ENCODE measurements at regions not wholly inside any gene's neighbourhood (a gene's known extent, or its start where the extent isn't known, plus 50 kb on each side); places are given as distances from the start of the nearest gene placed in this dataset.

DNA sequence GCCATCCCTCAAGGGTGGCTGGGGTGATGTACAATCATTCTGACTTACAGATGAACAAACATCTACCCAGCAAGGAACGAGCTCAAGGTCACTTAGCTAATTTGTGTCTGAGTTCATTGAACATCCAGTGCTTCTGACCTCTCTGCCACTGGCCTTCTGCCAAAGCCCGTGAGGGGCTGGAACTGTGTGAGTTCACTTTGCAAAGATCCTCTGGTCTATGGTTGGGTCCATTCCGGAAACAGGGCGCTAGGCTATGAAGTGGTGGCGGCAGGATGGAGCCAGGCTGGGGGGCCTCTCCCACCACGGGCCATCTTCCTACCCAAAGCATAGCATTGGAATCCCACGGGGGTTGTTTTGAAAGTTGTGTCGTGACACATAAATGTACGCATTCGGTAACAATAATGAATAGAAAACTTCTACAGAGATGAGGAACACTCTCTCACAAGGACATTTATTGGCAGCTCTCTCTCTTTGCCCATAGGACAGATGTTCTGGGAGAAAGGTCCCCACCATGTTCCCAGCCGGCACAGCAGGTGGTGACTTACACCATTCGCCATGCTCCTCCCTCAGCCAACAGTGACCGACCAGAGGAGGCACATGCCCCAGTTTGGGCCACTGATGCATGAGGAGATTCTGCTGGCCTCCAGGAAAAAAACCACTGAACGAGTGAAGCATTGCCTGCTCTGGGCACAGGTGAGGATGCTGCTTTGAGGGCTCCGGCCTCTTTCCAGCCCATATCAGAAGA is 214.7 kb upstream of the CHRNA7 start:
- in situ Hi-C loops (cut with MboI), result no loop called here
- no peak for DNase-seq
- Histone ChIP-seq H3K4me1 (ENCODE audit: insufficient read depth) (no peaks in the 10 kb centered on the region), H3K79me2 (ENCODE audit: insufficient read depth) (no peaks in the 10 kb centered on the region), H3K4me3 (no peak overlapping the region), H4K20me1 (ENCODE audit: insufficient read depth) (no peaks in the 10 kb centered on the region), H3F3A (ENCODE audit: insufficient read depth) (no peaks in the 10 kb centered on the region), H3K27ac (no peak overlapping the region), H2AFZ (no peak overlapping the region), H3K27me3 (replicated peaks; ENCODE audit: insufficient read depth) (no peaks in the 10 kb centered on the region), H3K9me2 (ENCODE audit: insufficient read depth) (no peaks in the 10 kb centered on the region), H3K4me2 (ENCODE audit: unreplicated experiment) (no peak overlapping the region), H3K36me3 (ENCODE audit: low read depth) (no peaks in the 10 kb centered on the region), H3K9ac (no peak overlapping the region), H3K9me3 (ENCODE audit: low read depth) (no peaks in the 10 kb centered on the region)
- 54 to 56% methylated on average over 15 of the region's 15 CpGs for WGBS, 2 experiments (ENCODE audit: low coverage in 1 of 2, low lambda C conversion rate in 2 of 2, missing lambda C conversion rate in 2 of 2)
- no peak for TF ChIP-seq EZH2 (IDR thresholded peaks at IDR 0.05; ENCODE audit: insufficient read depth, poor library complexity, severe bottlenecking)
- TF ChIP-seq EZH2phosphoT487 (IDR thresholded peaks at IDR 0.05; ENCODE audit: insufficient read depth, low read depth), result no peak

DNA sequence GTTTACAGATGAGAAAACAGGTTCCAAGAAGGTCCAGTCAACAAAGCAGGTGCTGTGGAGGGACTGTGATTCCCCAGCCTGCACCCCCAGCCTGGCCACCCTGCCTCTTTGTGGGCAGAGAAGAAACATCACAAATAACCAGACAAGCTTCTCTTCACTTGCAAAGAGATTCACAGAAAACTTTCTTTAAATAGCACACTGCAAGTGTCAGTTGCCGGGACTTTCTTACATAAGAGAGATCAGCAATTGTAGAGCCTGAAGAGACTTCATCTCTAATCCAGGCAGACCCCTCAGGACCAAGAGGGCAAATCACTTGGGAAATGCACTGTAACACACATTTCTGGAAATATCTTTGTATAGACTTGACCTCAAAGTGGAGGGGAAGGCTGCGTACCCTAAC is 207.9 kb upstream of the CHRNA7 start:
- DNase-seq, result no peak
- Histone ChIP-seq H2AFZ (no peak overlapping the region), H3K36me3 (ENCODE audit: low read depth) (no peaks in the 10 kb centered on the region), H3K4me1 (ENCODE audit: insufficient read depth) (no peaks in the 10 kb centered on the region), H3K4me2 (ENCODE audit: unreplicated experiment) (no peak overlapping the region), H3K9me2 (ENCODE audit: insufficient read depth) (no peaks in the 10 kb centered on the region), H3K79me2 (ENCODE audit: insufficient read depth) (no peaks in the 10 kb centered on the region), H3K27ac (no peak overlapping the region), H3K4me3 (no peak overlapping the region), H3F3A (ENCODE audit: insufficient read depth) (no peaks in the 10 kb centered on the region), H3K9ac (no peak overlapping the region), H3K9me3 (ENCODE audit: low read depth) (no peaks in the 10 kb centered on the region), H3K27me3 (replicated peaks; ENCODE audit: insufficient read depth) (no peaks in the 10 kb centered on the region; the same call in 1 of the 2 replicates), H4K20me1 (ENCODE audit: insufficient read depth) (no peaks in the 10 kb centered on the region)
- in situ Hi-C loops (cut with MboI), result no loop called here
- TF ChIP-seq EZH2 (IDR thresholded peaks at IDR 0.05; ENCODE audit: insufficient read depth, poor library complexity, severe bottlenecking) (no peak), EZH2phosphoT487 (IDR thresholded peaks at IDR 0.05; ENCODE audit: insufficient read depth, low read depth) (no peak)
- WGBS, 2 experiments (ENCODE audit: low coverage in 1 of 2, low lambda C conversion rate in 2 of 2, missing lambda C conversion rate in 2 of 2), result 78 to 82% methylated on average over 2 of the region's 2 CpGs

DNA sequence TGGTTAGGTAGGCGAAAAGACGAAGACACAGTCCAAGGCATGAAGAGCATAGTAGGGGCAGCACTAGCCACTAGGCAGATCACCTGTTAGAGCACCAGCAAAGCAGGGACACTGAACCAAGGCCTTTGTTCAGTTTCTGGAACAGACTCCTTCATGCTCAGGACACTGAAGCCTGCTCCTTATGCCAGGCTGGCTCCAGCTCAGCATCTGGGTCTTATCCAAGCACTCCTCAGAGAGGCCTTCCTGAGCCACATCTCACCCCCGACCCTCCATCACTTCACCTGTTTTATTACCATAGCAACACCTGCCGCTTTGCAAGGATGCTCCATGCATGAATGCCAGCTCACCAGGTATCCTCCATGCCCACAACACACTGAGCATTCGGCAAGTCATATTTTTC is 206.3 kb upstream of the CHRNA7 start:
- H2AFZ ChIP-seq, result no peak overlapping the region
- no peaks in the 10 kb centered on the region for H3K9me2 ChIP-seq (ENCODE audit: insufficient read depth)
- H3K79me2 ChIP-seq (ENCODE audit: insufficient read depth), result no peaks in the 10 kb centered on the region
- TF ChIP-seq EZH2phosphoT487 (IDR thresholded peaks at IDR 0.05; ENCODE audit: insufficient read depth, low read depth) (no peak), EZH2 (IDR thresholded peaks at IDR 0.05; ENCODE audit: insufficient read depth, poor library complexity, severe bottlenecking) (no peak)
- no peak overlapping the region for H3K9ac ChIP-seq
- no peak overlapping the region for H3K27ac ChIP-seq
- H3K4me1 ChIP-seq (ENCODE audit: insufficient read depth), result no peaks in the 10 kb centered on the region
- DNase-seq, result no peak
- in situ Hi-C loops (cut with MboI), result no loop called here
- no peaks in the 10 kb centered on the region; the same call in 1 of the 2 replicates for H3K27me3 ChIP-seq (replicated peaks; ENCODE audit: insufficient read depth)
- no peaks in the 10 kb centered on the region for H4K20me1 ChIP-seq (ENCODE audit: insufficient read depth)
- H3F3A ChIP-seq (ENCODE audit: insufficient read depth), result no peaks in the 10 kb centered on the region
- no peaks in the 10 kb centered on the region for H3K36me3 ChIP-seq (ENCODE audit: low read depth)
- H3K4me2 ChIP-seq (ENCODE audit: unreplicated experiment), result no peak overlapping the region
- H3K9me3 ChIP-seq (ENCODE audit: low read depth), result no peaks in the 10 kb centered on the region
- no peak overlapping the region for H3K4me3 ChIP-seq
- 27 to 35% methylated on average over 5 of the region's 5 CpGs for WGBS, 2 experiments (ENCODE audit: low coverage in 1 of 2, low lambda C conversion rate in 2 of 2, missing lambda C conversion rate in 2 of 2)

DNA sequence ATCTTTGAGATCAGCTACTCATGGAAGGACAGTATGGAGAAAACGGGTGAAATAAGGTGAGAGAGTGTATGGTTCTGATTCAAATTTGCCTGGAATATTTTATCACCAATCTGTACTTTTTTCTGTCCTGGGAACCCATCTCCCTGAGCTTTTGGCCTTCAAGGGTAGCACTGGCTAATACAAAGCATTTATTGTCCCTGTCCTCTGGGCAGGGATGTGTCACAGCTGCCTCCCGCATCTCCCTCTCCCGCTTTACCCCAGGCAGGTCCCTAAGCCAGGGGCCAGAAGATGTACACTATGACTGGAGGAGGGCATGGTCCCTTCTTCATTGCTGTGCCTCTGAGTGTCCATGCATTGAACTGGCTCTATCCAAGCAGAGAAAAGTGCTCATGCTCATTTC is 201.7 kb upstream of the CHRNA7 start:
- Histone ChIP-seq H4K20me1 (ENCODE audit: insufficient read depth) (no peaks in the 10 kb centered on the region), H3K9me3 (ENCODE audit: low read depth) (no peaks in the 10 kb centered on the region), H3K9me2 (ENCODE audit: insufficient read depth) (no peaks in the 10 kb centered on the region), H3K36me3 (ENCODE audit: low read depth) (no peaks in the 10 kb centered on the region), H3K4me1 (ENCODE audit: insufficient read depth) (no peaks in the 10 kb centered on the region), H3K79me2 (ENCODE audit: insufficient read depth) (no peaks in the 10 kb centered on the region), H3K4me2 (ENCODE audit: unreplicated experiment) (no peak overlapping the region), H3F3A (ENCODE audit: insufficient read depth) (no peaks in the 10 kb centered on the region), H3K27ac (no peak overlapping the region), H3K27me3 (replicated peaks; ENCODE audit: insufficient read depth) (no peaks in the 10 kb centered on the region; the same call in 1 of the 2 replicates), H3K4me3 (no peak overlapping the region), H3K9ac (no peak overlapping the region), H2AFZ (no peak overlapping the region)
- DNase-seq, result no peak
- no peak for TF ChIP-seq EZH2 (IDR thresholded peaks at IDR 0.05; ENCODE audit: insufficient read depth, poor library complexity, severe bottlenecking)
- no peak for TF ChIP-seq EZH2phosphoT487 (IDR thresholded peaks at IDR 0.05; ENCODE audit: insufficient read depth, low read depth)
- 47 to 66% methylated on average over 3 of the region's 3 CpGs for WGBS, 2 experiments (ENCODE audit: low coverage in 1 of 2, low lambda C conversion rate in 2 of 2, missing lambda C conversion rate in 2 of 2)
- in situ Hi-C loops (cut with MboI), result no loop called here

Measured in GM23248 (cell line).